HepG2 (cell line): ENCODE measurements at regions not wholly inside any gene's neighbourhood (a gene's known extent, or its start where the extent isn't known, plus 50 kb on each side); places are given as distances from the start of the nearest gene placed in this dataset.
"Not testable (repeated sequence)": the region's sequence is repeated elsewhere in the genome, so short reads cannot be mapped to it uniquely, and the experiment has no call there.

Experiments used
- ARID5B ChIP-seq: IDR thresholded peaks from 2 replicates; pipeline ENCODE4 v1.4.0; 2020; ENCODE audit warnings: mild to moderate bottlenecking, missing genetic modification reagents
- ARNT ChIP-seq: fragments of 450-650 bp; IDR thresholded peaks from 2 replicates; pipeline ENCODE4 v1.6.1; 2017
- ARNTL ChIP-seq: sonication (generic); formaldehyde crosslinking; IDR thresholded peaks from 2 replicates; pipeline ENCODE4 v1.4.0; 2020; ENCODE audit warnings: mild to moderate bottlenecking, missing genetic modification reagents
- CTCF ChIP-seq: sonication (generic); formaldehyde crosslinking; IDR thresholded peaks from 2 replicates; pipeline ENCODE4 v1.5.0; 2020; ENCODE audit warnings: mild to moderate bottlenecking, missing genetic modification reagents, moderate library complexity
- EED ChIP-seq: sonication (generic); formaldehyde crosslinking; IDR thresholded peaks from 2 replicates; pipeline ENCODE4 v1.5.0; 2020; ENCODE audit warnings: mild to moderate bottlenecking, missing genetic modification reagents
- GLMP ChIP-seq: sonication (generic); formaldehyde crosslinking; IDR thresholded peaks from 2 replicates; pipeline ENCODE4 v1.9.0; 2021; ENCODE audit warnings: missing genetic modification reagents, mild to moderate bottlenecking, borderline replicate concordance
- RAD21 ChIP-seq: fragments of 450-650 bp; formaldehyde crosslinking; IDR thresholded peaks from 2 replicates; pipeline ENCODE4 v1.5.0; 2020; ENCODE audit warnings: mild to moderate bottlenecking
- STAT5B ChIP-seq: sonication (generic); formaldehyde crosslinking; IDR thresholded peaks from 2 replicates; pipeline ENCODE4 v1.4.0; 2020; ENCODE audit warnings: missing genetic modification reagents
- ZNF274 ChIP-seq: sonication (generic); formaldehyde crosslinking; IDR thresholded peaks from 2 replicates; pipeline ENCODE4 v1.5.1; 2020; ENCODE audit warnings: mild to moderate bottlenecking, missing genetic modification reagents
- ZNF333 ChIP-seq: sonication (generic); formaldehyde crosslinking; IDR thresholded peaks from 2 replicates; pipeline ENCODE4 v1.4.0; 2020; ENCODE audit warnings: mild to moderate bottlenecking, missing genetic modification reagents, borderline replicate concordance
- ZNF337 ChIP-seq: sonication (generic); formaldehyde crosslinking; IDR thresholded peaks from 2 replicates; pipeline ENCODE4 v1.5.1; 2020; ENCODE audit warnings: missing genetic modification reagents, low read depth, mild to moderate bottlenecking, borderline replicate concordance
- ZNF660 ChIP-seq: sonication (generic); formaldehyde crosslinking; IDR thresholded peaks from 2 replicates; pipeline ENCODE4 v1.5.1; 2020; ENCODE audit warnings: mild to moderate bottlenecking, low read depth, missing genetic modification reagents, borderline replicate concordance
- ZNF775 ChIP-seq: sonication (generic); formaldehyde crosslinking; IDR thresholded peaks from 2 replicates; pipeline ENCODE4 v1.4.0; 2020; ENCODE audit warnings: missing genetic modification reagents, mild to moderate bottlenecking, moderate library complexity, borderline replicate concordance
- ZSCAN21 ChIP-seq: sonication (generic); formaldehyde crosslinking; IDR thresholded peaks from 2 replicates; pipeline ENCODE4 v1.8.0; 2022; ENCODE audit warnings: mild to moderate bottlenecking, missing genetic modification reagents, moderate library complexity, borderline replicate concordance

GRCh38 chr7:79511056-79511455, 57.6 kb upstream of the MAGI2 start:
- not testable (repeated sequence) for TF ChIP-seq ZNF274 (CRISPR knock-in tag); ZSCAN21; STAT5B; CTCF (CRISPR knock-in tag); ARNTL (CRISPR knock-in tag); ZNF337 (CRISPR knock-in tag); ZNF775 (CRISPR knock-in tag); GLMP (CRISPR knock-in tag); ARNT; EED; ARID5B; ZNF660 (CRISPR knock-in tag); RAD21 (CRISPR knock-in tag); ZNF333 (CRISPR knock-in tag)
